ENCODE measurements at regions not wholly inside any gene's neighbourhood (a gene's known extent, or its start where the extent isn't known, plus 50 kb on each side); places are given as distances from the start of the nearest gene placed in this dataset.

DNA sequence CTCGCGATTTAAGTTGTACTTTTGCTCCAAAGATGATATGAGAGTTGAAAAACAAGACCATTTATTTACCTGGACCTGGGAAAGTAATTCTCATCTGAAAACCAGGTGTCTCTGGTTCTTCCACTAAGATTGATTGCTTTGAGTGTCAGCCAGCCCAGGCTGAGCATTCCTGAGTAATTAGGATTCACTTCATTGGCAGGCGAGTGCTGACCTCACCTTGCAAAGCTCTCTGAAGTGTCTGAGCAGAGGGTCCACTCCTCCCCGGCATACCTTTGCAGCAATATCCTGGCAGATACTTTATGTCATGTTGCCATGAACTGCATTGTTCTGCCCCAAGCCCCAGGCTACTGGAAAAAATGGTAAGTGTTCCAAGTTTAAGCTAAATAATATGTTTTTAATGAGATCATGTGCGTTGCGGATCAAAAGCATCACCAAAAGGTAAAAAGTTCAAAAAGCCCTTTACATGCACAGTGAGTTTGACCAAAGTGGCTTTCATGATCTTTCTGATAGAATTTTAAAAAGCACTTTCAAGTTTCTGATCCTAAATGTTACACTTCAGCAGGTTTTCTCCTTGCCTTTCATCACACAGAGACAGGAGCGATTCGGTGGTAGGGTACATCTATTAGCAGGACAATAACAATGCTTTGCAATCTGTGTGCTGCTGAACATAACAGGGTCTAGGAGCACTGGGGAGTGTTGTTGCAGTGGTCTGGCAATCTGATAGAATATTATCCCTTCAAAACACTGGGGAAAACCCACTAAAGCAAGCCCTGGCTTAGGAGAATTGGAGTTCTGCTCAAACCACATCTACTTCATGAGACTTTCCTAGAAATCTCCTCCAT, 127.8 kb upstream of the EEF1E1 start:
- TF ChIP-seq, protein P1, sequence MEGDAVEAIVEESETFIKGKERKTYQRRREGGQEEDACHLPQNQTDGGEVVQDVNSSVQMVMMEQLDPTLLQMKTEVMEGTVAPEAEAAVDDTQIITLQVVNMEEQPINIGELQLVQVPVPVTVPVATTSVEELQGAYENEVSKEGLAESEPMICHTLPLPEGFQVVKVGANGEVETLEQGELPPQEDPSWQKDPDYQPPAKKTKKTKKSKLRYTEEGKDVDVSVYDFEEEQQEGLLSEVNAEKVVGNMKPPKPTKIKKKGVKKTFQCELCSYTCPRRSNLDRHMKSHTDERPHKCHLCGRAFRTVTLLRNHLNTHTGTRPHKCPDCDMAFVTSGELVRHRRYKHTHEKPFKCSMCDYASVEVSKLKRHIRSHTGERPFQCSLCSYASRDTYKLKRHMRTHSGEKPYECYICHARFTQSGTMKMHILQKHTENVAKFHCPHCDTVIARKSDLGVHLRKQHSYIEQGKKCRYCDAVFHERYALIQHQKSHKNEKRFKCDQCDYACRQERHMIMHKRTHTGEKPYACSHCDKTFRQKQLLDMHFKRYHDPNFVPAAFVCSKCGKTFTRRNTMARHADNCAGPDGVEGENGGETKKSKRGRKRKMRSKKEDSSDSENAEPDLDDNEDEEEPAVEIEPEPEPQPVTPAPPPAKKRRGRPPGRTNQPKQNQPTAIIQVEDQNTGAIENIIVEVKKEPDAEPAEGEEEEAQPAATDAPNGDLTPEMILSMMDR (IDR thresholded peaks at IDR 0.05): no peak
- TF ChIP-seq ZFX (IDR thresholded peaks at IDR 0.05; ENCODE audit: borderline replicate concordance): no peak

Data from 22Rv1 (cell line).